H9 (cell line): ENCODE measurements at regions not wholly inside any gene's neighbourhood (a gene's known extent, or its start where the extent isn't known, plus 50 kb on each side); places are given as distances from the start of the nearest gene placed in this dataset.

Experiments used
- DNase-seq: peaks from one replicate; pipeline ENCODE4 v3.0.0-alpha.2; 2017
- H2AFZ ChIP-seq: one replicate; pipeline ENCODE4 v1.6.1; 2013; ENCODE audit warnings: mild to moderate bottlenecking, low read length, control low read depth, moderate library complexity
- H2AK5ac ChIP-seq: 2 replicates; pipeline ENCODE4 v1.6.1; 2013; ENCODE audit warnings: low read length, control low read depth, mixed read lengths; ENCODE audit not compliant: insufficient read length
- H2BK120ac ChIP-seq: one replicate; pipeline ENCODE4 v1.6.1; 2013; ENCODE audit warnings: low read depth, mild to moderate bottlenecking, low read length, control low read depth, inconsistent platforms; ENCODE audit not compliant: poor library complexity, severe bottlenecking
- H2BK12ac ChIP-seq: 2 replicates; pipeline ENCODE4 v1.6.1; 2013; ENCODE audit warnings: low read length, control low read depth, mixed read lengths, low read depth; ENCODE audit not compliant: insufficient read length
- H2BK15ac ChIP-seq: 2 replicates; pipeline ENCODE4 v1.6.1; 2013; ENCODE audit warnings: low read depth, low read length, control low read depth
- H2BK20ac ChIP-seq: one replicate; pipeline ENCODE4 v1.6.1; 2013; ENCODE audit warnings: low read depth, mild to moderate bottlenecking, low read length, control low read depth, inconsistent platforms; ENCODE audit not compliant: poor library complexity, severe bottlenecking
- H2BK5ac ChIP-seq: 2 replicates; pipeline ENCODE4 v1.6.1; 2013; ENCODE audit warnings: low read length, control low read depth, mixed read lengths; ENCODE audit not compliant: insufficient read length
- H3K14ac ChIP-seq: 2 replicates; pipeline ENCODE4 v1.6.1; 2013; ENCODE audit warnings: low read length, control low read depth; ENCODE audit not compliant: insufficient read depth
- H3K18ac ChIP-seq: 2 replicates; pipeline ENCODE4 v1.6.1; 2013; ENCODE audit warnings: low read depth, mild to moderate bottlenecking, mixed read lengths, low read length, control low read depth; ENCODE audit not compliant: insufficient read length
- H3K23ac ChIP-seq: 2 replicates; pipeline ENCODE4 v1.6.1; 2013; ENCODE audit warnings: low read length, control low read depth, mixed read lengths, low read depth; ENCODE audit not compliant: insufficient read length
- H3K23me2 ChIP-seq: 2 replicates; pipeline ENCODE4 v1.6.1; 2013; ENCODE audit warnings: low read depth, mild to moderate bottlenecking, mixed read lengths, low read length, control low read depth; ENCODE audit not compliant: insufficient read length, poor library complexity, severe bottlenecking
- H3K27ac ChIP-seq: 2 replicates; pipeline ENCODE4 v1.5.1; 2013; ENCODE audit warnings: low read length, control low read depth, mixed read lengths, low read depth; ENCODE audit not compliant: insufficient read length
- H3K27me3 ChIP-seq: 2 replicates; pipeline ENCODE4 v1.6.1; 2013; ENCODE audit warnings: low read length, control low read depth, inconsistent platforms; ENCODE audit not compliant: insufficient read depth
- H3K4ac ChIP-seq: 2 replicates; pipeline ENCODE4 v1.6.1; 2013; ENCODE audit warnings: low read depth, mild to moderate bottlenecking, control low read depth, inconsistent platforms, low read length, moderate library complexity
- H3K4me1 ChIP-seq: 2 replicates; pipeline ENCODE4 v1.6.1; 2013; ENCODE audit warnings: low read length, control low read depth, inconsistent platforms; ENCODE audit not compliant: insufficient read depth
- H3K4me2 ChIP-seq: 2 replicates; pipeline ENCODE4 v1.6.1; 2013; ENCODE audit warnings: low read length, control low read depth, mixed read lengths; ENCODE audit not compliant: insufficient read length, insufficient read depth
- H3K56ac ChIP-seq: 2 replicates; pipeline ENCODE4 v1.6.1; 2013; ENCODE audit warnings: low read depth, mild to moderate bottlenecking, mixed read lengths, low read length, control low read depth; ENCODE audit not compliant: insufficient read length
- H3K79me1 ChIP-seq: 2 replicates; pipeline ENCODE4 v1.6.1; 2013; ENCODE audit warnings: low read depth, mild to moderate bottlenecking, moderate library complexity, low read length, control low read depth, inconsistent platforms; ENCODE audit not compliant: insufficient read depth, poor library complexity, severe bottlenecking
- H3K79me2 ChIP-seq: 2 replicates; pipeline ENCODE4 v1.6.1; 2013; ENCODE audit warnings: low read length, control low read depth, inconsistent platforms; ENCODE audit not compliant: insufficient read depth
- H3K9ac ChIP-seq: 2 replicates; pipeline ENCODE4 v1.6.1; 2013; ENCODE audit warnings: low read length, control low read depth, mixed read lengths; ENCODE audit not compliant: insufficient read length; ENCODE audit errors: extremely low read depth
- H3K9me3 ChIP-seq: one replicate; pipeline ENCODE4 v1.6.1; 2013; ENCODE audit warnings: low read depth, low read length, inconsistent platforms; ENCODE audit not compliant: control insufficient read depth
- H3T11ph ChIP-seq: one replicate; pipeline ENCODE4 v1.6.1; 2013; ENCODE audit warnings: mild to moderate bottlenecking, low read length, control low read depth, inconsistent platforms
- H4K20me1 ChIP-seq: one replicate; pipeline ENCODE4 v1.6.1; 2013; ENCODE audit not compliant: control insufficient read depth, insufficient read length, insufficient read depth
- H4K5ac ChIP-seq: 2 replicates; pipeline ENCODE4 v1.6.1; 2013; ENCODE audit warnings: low read depth, mild to moderate bottlenecking, mixed read lengths, low read length, control low read depth; ENCODE audit not compliant: insufficient read length
- H4K8ac ChIP-seq: replicated peaks from 2 replicates; pipeline ENCODE4 v1.6.1; 2013; ENCODE audit warnings: low read length, control low read depth, mixed read lengths, low read depth; ENCODE audit not compliant: insufficient read length
- H4K91ac ChIP-seq: 2 replicates; pipeline ENCODE4 v1.6.1; 2013; ENCODE audit warnings: low read depth, mild to moderate bottlenecking, moderate library complexity, mixed read lengths, low read length, control low read depth; ENCODE audit not compliant: insufficient read length
- H3K27ac Mint-ChIP-seq, 3 experiments: 2 replicates in 2 of 3; 3 replicates in 1 of 3; pipeline ENCODE4 v1.8.0; 2020 to 2021; ENCODE audit warnings: mixed read lengths in 3 of 3, mild to moderate bottlenecking in 1 of 3, moderate library complexity in 1 of 3
- H3K27me3 Mint-ChIP-seq: 2 replicates; pipeline ENCODE4 v1.8.0; 2021; ENCODE audit warnings: low read depth, mild to moderate bottlenecking, moderate library complexity, mixed read lengths
- H3K36me3 Mint-ChIP-seq, 3 experiments: 2 replicates in 2 of 3; 3 replicates in 1 of 3; pipeline ENCODE4 v1.8.0; 2020 to 2021; ENCODE audit warnings: low read depth in 3 of 3, mixed read lengths in 3 of 3; ENCODE audit not compliant: insufficient read depth in 1 of 3
- H3K4me1 Mint-ChIP-seq, 2 experiments: 2 replicates each; pipeline ENCODE4 v1.8.0; 2020; ENCODE audit warnings: mixed read lengths in 2 of 2
- H3K4me3 Mint-ChIP-seq, 2 experiments: 2 replicates in 1 of 2; 3 replicates in 1 of 2; pipeline ENCODE4 v1.8.0; 2020 to 2021; ENCODE audit warnings: mild to moderate bottlenecking in 2 of 2, mixed read lengths in 2 of 2, moderate library complexity in 1 of 2
- H3K9me3 Mint-ChIP-seq, 2 experiments: 2 replicates in 1 of 2; 3 replicates in 1 of 2; pipeline ENCODE4 v1.8.0; 2020; ENCODE audit warnings: mild to moderate bottlenecking in 2 of 2, mixed read lengths in 2 of 2, moderate library complexity in 1 of 2
- CTCF ChIP-seq: fragments of 200-600 bp; sonication (generic); conservative IDR thresholded peaks from 3 replicates; pipeline ENCODE4 v1.8.0; 2021; ENCODE audit warnings: antibody characterized with exemption, mild to moderate bottlenecking
- WGBS: extraction: QIAGEN DNeasy Blood & Tissue Kit; methylation state at CpG from one replicate; pipeline ENCODE4 v1.1.7; 2013; ENCODE audit warnings: missing lambda C conversion rate, low lambda C conversion rate, mixed read lengths; ENCODE audit not compliant: insufficient read length; ENCODE audit errors: extremely low coverage; 5-methylcytosine and 5-hydroxymethylcytosine counted together

- Histone ChIP-seq H3K79me2 (no peaks in the 10 kb centered on the region), H4K20me1 (no peaks in the 10 kb centered on the region), H4K5ac (no peak overlapping the region), H3K79me1 (no peaks in the 10 kb centered on the region), H2AK5ac (no peak overlapping the region), H2BK20ac (no peak overlapping the region), H4K8ac (no peak overlapping the region), H3K27me3 (no peaks in the 10 kb centered on the region), H3K14ac (no peak overlapping the region), H3K27ac (no peak overlapping the region), H2BK12ac (no peak overlapping the region), H3K23ac (no peak overlapping the region), H3K4ac (no peak overlapping the region), H3T11ph (no peak overlapping the region), H2AFZ (no peak overlapping the region), H3K4me1 (no peaks in the 10 kb centered on the region; the same call in 1 of the 2 replicates), H3K56ac (no peak overlapping the region), H3K4me2 (no peak overlapping the region), H2BK5ac (no peak overlapping the region), H3K9me3 (no peaks in the 10 kb centered on the region), H2BK15ac (no peak overlapping the region), H2BK120ac (no peak overlapping the region), H3K9ac (no peak overlapping the region), H3K23me2 (no peaks in the 10 kb centered on the region), H4K91ac (no peak overlapping the region), H3K18ac (no peak overlapping the region)
- Mint-ChIP-seq H3K4me3 (no peak overlapping the region), H3K27me3 (no peaks in the 10 kb centered on the region), H3K4me1 (peaks cover 10 to 25% of the 10 kb centered on the region in 2 experiments), H3K9me3 (no peaks in the 10 kb centered on the region), H3K27ac (no peak overlapping the region), H3K36me3 (peaks cover 0 to 3% (median 0%) of the 10 kb centered on the region in 3 experiments; a peak in 1 of 7 replicates)
- DNase-seq, result no peak
- TF ChIP-seq CTCF, result no peak
- no CpG with 5 or more reads among the region's 4 CpGs for WGBS
Observed at GRCh38 chr1:209328196-209328595, 255.3 kb upstream of the CAMK1G start.
